Superior temporal gyrus (tissue), 1 donor: ENCODE measurements at regions not wholly inside any gene's neighbourhood (a gene's known extent, or its start where the extent isn't known, plus 50 kb on each side); places are given as distances from the start of the nearest gene placed in this dataset.
"Not testable (repeated sequence)": the region's sequence is repeated elsewhere in the genome, so short reads cannot be mapped to it uniquely, and the experiment has no call there.

Experiments
- DNase-seq: peaks from one replicate; pipeline ENCODE4 v3.0.0-alpha.2; 2016; ENCODE audit errors: extremely low spot score

- no peak for DNase-seq
These were observed 85.7 kb upstream of the AK4 start for GRCh38 chr1:65062339-65062738.

- DNase-seq: no peak
These were observed 85.0 kb upstream of the AK4 start for GRCh38 chr1:65063025-65063424.

GRCh38 chr1:65064981-65065380 lies 83.0 kb upstream of the AK4 start:
- no peak for DNase-seq

GRCh38 chr1:65065524-65066418 lies 82.2 kb upstream of the AK4 start:
- no peak for DNase-seq

- no peak for DNase-seq
These were observed 81.6 kb upstream of the AK4 start for GRCh38 chr1:65066419-65066765.

GRCh38 chr1:65066766-65067490 lies 81.1 kb upstream of the AK4 start:
- peak; percentile 84 for DNase-seq

- DNase-seq: peak; percentile 95
These were observed 80.4 kb upstream of the AK4 start for GRCh38 chr1:65067491-65068201.

- DNase-seq: peak; percentile 73
These were observed 79.6 kb upstream of the AK4 start for GRCh38 chr1:65068202-65069010.

GRCh38 chr1:65069011-65069565 lies 78.9 kb upstream of the AK4 start:
- no peak for DNase-seq

GRCh38 chr1:65072845-65073244 lies 75.2 kb upstream of the AK4 start:
- no peak for DNase-seq

GRCh38 chr1:65075123-65075976 lies 72.7 kb upstream of the AK4 start:
- peak; percentile 69 for DNase-seq

GRCh38 chr1:65077369-65077768 lies 70.6 kb upstream of the AK4 start:
- no peak for DNase-seq

- DNase-seq: no peak
These were observed 68.1 kb upstream of the AK4 start for GRCh38 chr1:65079941-65080340.

GRCh38 chr1:65082346-65083040 lies 65.5 kb upstream of the AK4 start:
- no peak for DNase-seq

GRCh38 chr1:65083263-65083896 lies 64.6 kb upstream of the AK4 start:
- DNase-seq: no peak

GRCh38 chr1:65084066-65084465 lies 63.9 kb upstream of the AK4 start:
- DNase-seq: no peak

- not testable (repeated sequence) for DNase-seq
These were observed 60.5 kb upstream of the AK4 start for GRCh38 chr1:65087519-65087918.

GRCh38 chr1:65090406-65090805 lies 57.6 kb upstream of the AK4 start:
- no peak for DNase-seq

- no peak for DNase-seq
These were observed 55.3 kb upstream of the AK4 start for GRCh38 chr1:65092691-65093090.
